Spleen (tissue), 11 donors: ENCODE measurements at regions not wholly inside any gene's neighbourhood (a gene's known extent, or its start where the extent isn't known, plus 50 kb on each side); places are given as distances from the start of the nearest gene placed in this dataset.
"Not testable (repeated sequence)": the region's sequence is repeated elsewhere in the genome, so short reads cannot be mapped to it uniquely, and the experiment has no call there.

Source experiments
- DNase-seq: peaks from one replicate; pipeline ENCODE4 v3.0.0-alpha.2; 2020
- H3K27ac ChIP-seq, 8 donors: fragments of 200-600 bp; sonication (generic) in 7 of 8; 1 replicate in 4 of 8; 2 replicates in 4 of 8; pipeline versions ENCODE4 v1.5.0 to v1.8.0; 2016 to 2021; ENCODE audit warnings: inconsistent platforms in 4 of 8, mild to moderate bottlenecking in 4 of 8, moderate library complexity in 1 of 8
- H3K27me3 ChIP-seq, 7 donors: fragments of 200-600 bp; sonication (generic) in 6 of 7; replicated peaks in 1 of 7; 1 replicate in 4 of 7; 2 replicates in 3 of 7; pipeline versions ENCODE4 v1.5.0 to v1.8.0; 2016 to 2021; ENCODE audit warnings: inconsistent platforms in 3 of 7, mild to moderate bottlenecking in 1 of 7
- H3K36me3 ChIP-seq, 6 donors: fragments of 200-600 bp; sonication (generic) in 5 of 6; 1 replicate in 4 of 6; 2 replicates in 2 of 6; pipeline versions ENCODE4 v1.5.0 to v1.8.0; 2016 to 2021; ENCODE audit warnings: inconsistent platforms in 2 of 6
- H3K4me1 ChIP-seq, 6 donors: fragments of 200-600 bp; sonication (generic) in 5 of 6; 1 replicate in 3 of 6; 2 replicates in 3 of 6; pipeline versions ENCODE4 v1.5.0 to v1.8.0; 2016 to 2021; ENCODE audit warnings: inconsistent platforms in 3 of 6
- H3K4me3 ChIP-seq, 8 donors: fragments of 200-600 bp; sonication (generic) in 7 of 8; 1 replicate in 4 of 8; 2 replicates in 4 of 8; pipeline versions ENCODE4 v1.5.0 to v1.8.0; 2016 to 2021; ENCODE audit warnings: inconsistent platforms in 4 of 8, mild to moderate bottlenecking in 4 of 8, moderate library complexity in 2 of 8
- H3K9me3 ChIP-seq, 8 donors: fragments of 200-600 bp; sonication (generic) in 7 of 8; 1 replicate in 4 of 8; 2 replicates in 4 of 8; pipeline versions ENCODE4 v1.5.0 to v1.8.0; 2016 to 2021; ENCODE audit warnings: inconsistent platforms in 4 of 8
- POLR2A ChIP-seq, 3 donors: fragments of 450-650 bp; IDR thresholded peaks; one replicate each; pipeline ENCODE4 v1.5.1; 2017; ENCODE audit warnings: antibody characterized with exemption in 3 of 3, mild to moderate bottlenecking in 1 of 3
- POLR2AphosphoS5 ChIP-seq, 3 donors: sonication (generic); formaldehyde crosslinking; IDR thresholded peaks; one replicate each; pipeline ENCODE4 v1.5.1; 2017; ENCODE audit warnings: antibody characterized with exemption in 3 of 3
- WGBS, 5 donors: extraction: QIAGEN DNeasy Blood & Tissue Kit in 3 of 5; methylation state at CpG; one replicate each; pipeline versions ENCODE4 v1.1.5 to v1.1.7; 2013 to 2018; 5-methylcytosine and 5-hydroxymethylcytosine counted together
- intact Hi-C: fragments of 100-400 bp; cut with DNase I; formaldehyde crosslinking; loops from one replicate; pipeline ENCODE4 v1.15.0; 2023; ENCODE audit warnings: low total_unique reads
- TF ChIP-seq, protein P1 (sequence below), 11 experiments: fragments of 200-600 bp in 7 of 11; fragments of 450-650 bp in 4 of 11; sonication (generic) in 4 of 11; IDR thresholded peaks in 8 of 11; conservative IDR thresholded peaks in 3 of 11; 1 replicate in 7 of 11; 2 replicates in 4 of 11; pipeline versions ENCODE4 v1.4.0 to v1.8.0; 2016 to 2021; ENCODE audit warnings: antibody characterized with exemption in 11 of 11, inconsistent platforms in 4 of 11, mild to moderate bottlenecking in 1 of 11
- donor health status: healthy with polysubstance abuse.
- donor health status: DM: no; HTN: no; CAD: no; lungs with moderate emphysema.
- donor health status: DM: no; HTN: no; CAD: no.
- donor health status: Bipolar disorder and iron deficiency.
- donor health status: healthy.
- donor health status: DM: no; HTN: no; CAD: no.
- donor health status: DM: yes; HTN: yes; CAD: no.

DNA sequence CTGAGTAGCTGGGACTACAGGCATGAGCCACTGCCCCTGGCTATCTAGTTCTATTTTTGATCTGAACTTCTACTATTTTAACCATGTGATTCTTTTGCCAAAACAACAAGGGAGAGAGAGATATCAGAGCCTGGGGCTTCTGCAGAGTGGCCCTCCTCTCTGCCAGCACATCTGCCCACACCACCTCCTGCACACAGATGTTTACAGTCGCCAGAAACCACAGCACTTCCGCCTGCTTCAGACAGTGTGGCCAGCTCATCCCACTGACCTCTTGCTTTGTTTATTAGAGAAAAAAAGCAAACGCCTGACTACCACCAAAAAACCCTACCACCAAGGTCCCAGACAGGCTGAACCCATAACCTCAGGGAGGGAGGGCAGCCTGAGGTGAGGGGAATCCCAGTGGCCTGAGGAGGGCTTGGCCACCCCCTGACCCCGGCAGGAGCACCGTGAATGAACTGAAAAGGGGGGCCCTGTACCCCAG is 85.9 kb upstream of the ABHD2 start:
- TF ChIP-seq, protein P1, sequence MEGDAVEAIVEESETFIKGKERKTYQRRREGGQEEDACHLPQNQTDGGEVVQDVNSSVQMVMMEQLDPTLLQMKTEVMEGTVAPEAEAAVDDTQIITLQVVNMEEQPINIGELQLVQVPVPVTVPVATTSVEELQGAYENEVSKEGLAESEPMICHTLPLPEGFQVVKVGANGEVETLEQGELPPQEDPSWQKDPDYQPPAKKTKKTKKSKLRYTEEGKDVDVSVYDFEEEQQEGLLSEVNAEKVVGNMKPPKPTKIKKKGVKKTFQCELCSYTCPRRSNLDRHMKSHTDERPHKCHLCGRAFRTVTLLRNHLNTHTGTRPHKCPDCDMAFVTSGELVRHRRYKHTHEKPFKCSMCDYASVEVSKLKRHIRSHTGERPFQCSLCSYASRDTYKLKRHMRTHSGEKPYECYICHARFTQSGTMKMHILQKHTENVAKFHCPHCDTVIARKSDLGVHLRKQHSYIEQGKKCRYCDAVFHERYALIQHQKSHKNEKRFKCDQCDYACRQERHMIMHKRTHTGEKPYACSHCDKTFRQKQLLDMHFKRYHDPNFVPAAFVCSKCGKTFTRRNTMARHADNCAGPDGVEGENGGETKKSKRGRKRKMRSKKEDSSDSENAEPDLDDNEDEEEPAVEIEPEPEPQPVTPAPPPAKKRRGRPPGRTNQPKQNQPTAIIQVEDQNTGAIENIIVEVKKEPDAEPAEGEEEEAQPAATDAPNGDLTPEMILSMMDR (IDR thresholded peaks at IDR 0.05 in 8 of 11, conservative IDR thresholded peaks at IDR 0.05 in 3 of 11): no peak
- no peak for TF ChIP-seq POLR2AphosphoS5 (IDR thresholded peaks at IDR 0.05)
- no peak for TF ChIP-seq POLR2A (IDR thresholded peaks at IDR 0.05)
- Histone ChIP-seq H3K27me3 (peaks cover 0 to 13% (median 0%) of the 10 kb centered on the region in 7 donors), H3K9me3 (no peaks in the 10 kb centered on the region), H3K36me3 (no peaks in the 10 kb centered on the region), H3K4me1 (peaks cover 0 to 4% (median 0%) of the 10 kb centered on the region in 6 donors), H3K4me3 (no peak overlapping the region), H3K27ac (no peak overlapping the region)
- intact Hi-C loops: no loop called here
- DNase-seq: no peak
- whole genome bisulfite sequencing, 5 donors: 13 to 27% (median 24%) methylated on average over 5 of the region's 5 CpGs

DNA sequence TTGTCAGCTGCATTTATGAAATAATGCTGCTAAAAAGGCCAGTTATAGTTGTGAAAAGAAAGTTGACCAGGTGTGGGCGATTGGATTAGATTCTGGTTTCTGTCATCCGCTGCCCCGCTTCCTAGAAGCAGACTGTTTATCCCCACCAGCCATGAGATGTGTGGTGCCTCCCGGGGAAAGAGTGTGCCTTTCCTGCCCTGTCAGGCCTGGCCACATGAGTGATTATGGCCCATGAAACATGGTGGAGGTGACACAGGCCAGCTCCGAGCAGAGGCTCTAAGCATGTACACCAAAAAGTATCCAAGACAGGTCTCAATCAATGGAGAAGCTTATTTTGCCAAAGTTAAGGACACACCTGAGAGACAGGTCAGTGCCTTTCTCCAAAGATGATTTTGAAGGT is 85.4 kb upstream of the ABHD2 start:
- Histone ChIP-seq H3K4me3 (no peak overlapping the region), H3K9me3 (no peaks in the 10 kb centered on the region), H3K27me3 (peaks cover 0 to 11% (median 0%) of the 10 kb centered on the region in 7 donors), H3K36me3 (no peaks in the 10 kb centered on the region), H3K4me1 (peaks cover 0 to 4% (median 0%) of the 10 kb centered on the region in 6 donors), H3K27ac (no peak overlapping the region)
- no peak for TF ChIP-seq POLR2A (IDR thresholded peaks at IDR 0.05)
- no peak for TF ChIP-seq POLR2AphosphoS5 (IDR thresholded peaks at IDR 0.05)
- TF ChIP-seq, protein P1 (IDR thresholded peaks at IDR 0.05 in 8 of 11, conservative IDR thresholded peaks at IDR 0.05 in 3 of 11): no peak
- 66 to 85% (median 77%) methylated on average over 5 of the region's 5 CpGs for whole genome bisulfite sequencing, 5 donors
- intact Hi-C loops: no loop called here
- DNase-seq: no peak

DNA sequence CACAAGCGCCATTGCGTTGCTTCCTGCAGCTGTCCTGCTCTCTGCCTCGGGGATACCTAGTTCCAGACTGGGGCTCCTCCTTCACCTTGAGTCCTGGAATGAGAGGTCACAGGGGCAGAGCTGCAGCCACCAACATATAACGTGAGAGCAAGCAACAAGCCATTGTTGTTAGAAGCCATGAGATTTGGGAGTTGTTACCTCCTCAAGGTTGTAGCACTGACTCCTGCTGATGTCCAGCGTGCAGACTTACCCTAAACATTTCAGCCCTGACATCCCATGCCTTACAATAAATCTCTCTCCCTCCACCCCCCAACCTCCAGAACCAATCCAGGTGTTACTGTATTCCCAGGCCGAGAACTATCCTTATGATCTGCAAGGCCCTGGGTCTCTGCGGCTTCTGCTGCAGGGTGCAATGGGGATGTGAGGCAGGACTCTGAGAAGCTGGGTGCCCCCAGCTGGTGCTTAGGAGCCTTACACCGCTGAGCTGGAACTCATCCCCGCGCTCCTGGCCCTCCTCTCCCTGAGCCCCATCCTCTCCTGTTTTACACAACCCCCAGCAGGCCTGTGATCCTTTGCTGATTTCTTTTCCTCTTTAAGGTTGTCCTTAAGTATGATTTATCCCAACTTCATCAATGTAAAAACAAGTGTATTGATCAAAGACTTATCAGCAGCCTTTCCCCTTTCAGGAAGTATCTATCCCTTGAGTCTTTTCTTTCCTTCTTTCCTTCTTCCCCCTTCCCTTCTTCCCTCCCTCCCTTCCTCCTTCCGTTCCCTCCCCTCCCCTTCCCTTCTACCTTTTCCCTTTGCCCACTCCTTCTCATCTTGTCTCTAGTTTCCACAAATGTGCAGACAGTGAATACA is 84.2 kb upstream of the ABHD2 start:
- Histone ChIP-seq H3K36me3 (no peaks in the 10 kb centered on the region), H3K9me3 (no peaks in the 10 kb centered on the region), H3K27ac (no peak overlapping the region), H3K4me3 (no peak overlapping the region), H3K27me3 (peaks cover 0 to 9% (median 0%) of the 10 kb centered on the region in 7 donors), H3K4me1 (peaks cover 0 to 4% (median 0%) of the 10 kb centered on the region in 6 donors)
- intact Hi-C loops: no loop called here
- DNase-seq: no peak
- 74 to 83% (median 79%) methylated on average over 11 of the region's 11 CpGs for WGBS, 5 donors
- no peak for TF ChIP-seq POLR2A (IDR thresholded peaks at IDR 0.05)
- TF ChIP-seq, protein P1 (IDR thresholded peaks at IDR 0.05 in 8 of 11, conservative IDR thresholded peaks at IDR 0.05 in 3 of 11): peak in 2 of 11 experiments; percentile 16 to 29

DNA sequence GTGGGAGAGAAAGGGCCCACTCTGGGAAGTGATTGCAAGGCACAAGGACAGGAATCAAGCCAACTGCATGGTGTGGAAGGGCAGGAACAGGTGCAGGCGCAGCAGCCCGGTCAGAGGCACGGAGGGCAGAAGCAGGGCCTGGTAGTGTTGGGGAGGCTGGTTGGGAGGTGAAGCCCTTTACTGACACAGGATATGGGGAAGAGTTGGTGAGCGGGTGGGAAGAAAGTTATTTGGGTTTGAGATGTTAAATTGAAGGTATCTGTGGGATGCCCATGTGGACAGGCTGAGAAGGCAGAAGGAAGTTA is 83.6 kb upstream of the ABHD2 start:
- Histone ChIP-seq H3K4me1 (peaks cover 0 to 4% (median 0%) of the 10 kb centered on the region in 6 donors), H3K9me3 (no peaks in the 10 kb centered on the region), H3K36me3 (no peaks in the 10 kb centered on the region), H3K27me3 (peaks cover 0 to 9% (median 0%) of the 10 kb centered on the region in 7 donors), H3K4me3 (no peak overlapping the region), H3K27ac (no peak overlapping the region)
- 84 to 94% (median 91%) methylated on average over 4 of the region's 4 CpGs for WGBS, 5 donors
- no peak for DNase-seq
- intact Hi-C loops: no loop called here
- no peak for TF ChIP-seq POLR2A (IDR thresholded peaks at IDR 0.05)
- TF ChIP-seq, protein P1 (IDR thresholded peaks at IDR 0.05 in 8 of 11, conservative IDR thresholded peaks at IDR 0.05 in 3 of 11): no peak
- no peak for TF ChIP-seq POLR2AphosphoS5 (IDR thresholded peaks at IDR 0.05)

DNA sequence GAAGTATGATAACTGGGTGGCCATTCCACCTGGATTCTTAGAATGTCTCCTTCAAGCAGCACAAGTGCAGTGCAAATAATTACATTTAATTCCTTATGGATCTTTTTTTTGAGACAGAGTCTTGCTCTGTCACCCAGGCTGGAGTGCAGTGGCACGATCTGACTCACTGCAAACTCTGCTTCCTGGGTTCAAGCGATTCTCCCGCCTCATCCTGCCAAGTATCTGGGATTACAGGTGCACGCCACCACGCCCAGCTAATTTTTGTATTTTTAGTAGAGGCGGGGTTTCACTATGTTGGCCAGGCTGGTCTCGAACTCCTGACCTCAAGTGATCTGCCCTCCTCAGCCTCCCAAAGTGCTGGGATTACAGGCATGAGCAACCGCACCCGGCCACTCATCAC is 80.7 kb upstream of the ABHD2 start:
- H3K27ac ChIP-seq, DNase-seq, H3K4me1 ChIP-seq, H3K36me3 ChIP-seq, intact Hi-C loops, H3K9me3 ChIP-seq, H3K4me3 ChIP-seq: not testable (repeated sequence)
- 88 to 96% (median 93%) methylated on average over 9 of the region's 9 CpGs for WGBS, 5 donors
- peaks cover 0 to 27% (median 0%) of the 10 kb centered on the region in 7 donors for H3K27me3 ChIP-seq
